ENCODE measurements at regions not wholly inside any gene's neighbourhood (a gene's known extent, or its start where the extent isn't known, plus 50 kb on each side); places are given as distances from the start of the nearest gene placed in this dataset.

DNA sequence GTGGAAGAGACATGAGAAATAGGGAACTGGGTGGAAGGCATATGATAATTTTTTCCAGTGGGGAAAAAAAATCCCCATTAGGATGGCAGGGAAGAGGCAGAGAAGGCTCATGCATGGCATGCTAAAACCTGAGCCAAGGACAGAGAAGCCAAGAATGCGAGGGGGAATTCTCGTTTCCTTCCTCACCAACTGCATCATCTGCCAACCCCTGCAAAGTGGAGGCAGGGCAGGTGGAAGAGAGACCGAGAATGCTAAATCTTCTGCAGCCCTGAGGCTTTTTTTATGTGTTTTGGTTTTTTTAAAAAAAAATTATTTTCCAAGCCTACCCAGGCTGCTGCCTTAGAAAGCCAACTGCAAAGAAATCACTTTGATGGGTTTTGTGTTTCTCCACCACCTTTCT lies 54.3 kb upstream of the CCDC174 start:
- TF ChIP-seq, protein P1, sequence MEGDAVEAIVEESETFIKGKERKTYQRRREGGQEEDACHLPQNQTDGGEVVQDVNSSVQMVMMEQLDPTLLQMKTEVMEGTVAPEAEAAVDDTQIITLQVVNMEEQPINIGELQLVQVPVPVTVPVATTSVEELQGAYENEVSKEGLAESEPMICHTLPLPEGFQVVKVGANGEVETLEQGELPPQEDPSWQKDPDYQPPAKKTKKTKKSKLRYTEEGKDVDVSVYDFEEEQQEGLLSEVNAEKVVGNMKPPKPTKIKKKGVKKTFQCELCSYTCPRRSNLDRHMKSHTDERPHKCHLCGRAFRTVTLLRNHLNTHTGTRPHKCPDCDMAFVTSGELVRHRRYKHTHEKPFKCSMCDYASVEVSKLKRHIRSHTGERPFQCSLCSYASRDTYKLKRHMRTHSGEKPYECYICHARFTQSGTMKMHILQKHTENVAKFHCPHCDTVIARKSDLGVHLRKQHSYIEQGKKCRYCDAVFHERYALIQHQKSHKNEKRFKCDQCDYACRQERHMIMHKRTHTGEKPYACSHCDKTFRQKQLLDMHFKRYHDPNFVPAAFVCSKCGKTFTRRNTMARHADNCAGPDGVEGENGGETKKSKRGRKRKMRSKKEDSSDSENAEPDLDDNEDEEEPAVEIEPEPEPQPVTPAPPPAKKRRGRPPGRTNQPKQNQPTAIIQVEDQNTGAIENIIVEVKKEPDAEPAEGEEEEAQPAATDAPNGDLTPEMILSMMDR (IDR thresholded peaks at IDR 0.05): no peak
- Histone ChIP-seq H3K36me3 (no peaks in the 10 kb centered on the region), H3K27me3 (peaks cover 13 to 68% of the 10 kb centered on the region in 2 donors), H3K27ac (no peak overlapping the region), H3K4me3 (no peak overlapping the region), H3K4me1 (peaks cover 3% of the 10 kb centered on the region in 2 donors), H3K9me3 (no peaks in the 10 kb centered on the region)
- DNase-seq (no peak), ATAC-seq (no peak)
- intact Hi-C loops (cut with DNase I): no loop called here

DNA sequence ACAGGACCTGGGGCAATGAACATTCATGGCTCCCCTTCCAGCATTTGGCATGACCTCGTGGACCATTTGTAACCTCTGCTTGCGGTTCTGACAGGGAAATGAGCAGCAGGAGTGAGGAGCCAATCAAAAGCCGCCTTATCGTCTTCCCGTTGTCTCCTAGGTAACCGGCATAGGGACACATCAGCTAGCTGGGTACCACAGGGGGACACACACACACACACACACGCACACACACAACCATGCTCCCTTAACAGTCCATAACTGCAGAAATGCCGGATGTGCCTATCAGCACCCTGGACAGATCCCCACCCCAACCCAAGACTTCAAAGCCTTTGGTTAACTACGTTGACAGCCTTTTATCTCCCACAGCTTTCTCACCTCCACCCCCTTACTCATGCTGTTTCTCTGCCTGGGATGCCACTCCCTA lies 53.4 kb upstream of the CCDC174 start:
- peak in 2 of 4 donors; percentile 43 for DNase-seq
- Histone ChIP-seq H3K27me3 (peaks cover 19 to 76% of the 10 kb centered on the region in 2 donors), H3K4me1 (peaks cover 7% of the 10 kb centered on the region in 2 donors), H3K36me3 (no peaks in the 10 kb centered on the region), H3K4me3 (no peak overlapping the region), H3K9me3 (no peaks in the 10 kb centered on the region), H3K27ac (no peak overlapping the region)
- ATAC-seq: peak; percentile 47
- intact Hi-C loops (cut with DNase I): no loop called here
- TF ChIP-seq, protein P1 (IDR thresholded peaks at IDR 0.05): no peak

DNA sequence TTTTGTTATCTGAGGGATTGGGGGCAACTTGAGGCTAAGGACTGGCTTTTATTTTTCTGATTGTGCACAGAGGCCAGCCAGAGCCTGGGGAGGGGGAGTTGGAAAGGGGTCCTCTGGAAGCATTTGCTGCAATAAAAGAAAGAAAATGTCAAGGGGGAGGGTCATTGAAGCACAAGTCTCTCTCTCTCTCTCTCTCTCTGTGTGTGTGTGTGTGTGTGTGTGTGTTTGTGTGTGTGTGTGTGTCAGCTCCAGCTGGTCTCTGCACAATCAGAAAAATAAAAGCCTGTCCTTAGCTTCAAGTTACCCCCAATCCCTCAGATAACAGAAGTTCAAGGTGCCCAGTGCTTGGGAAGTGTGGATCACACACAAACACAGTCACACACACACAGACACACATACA lies 52.1 kb upstream of the CCDC174 start:
- Histone ChIP-seq H3K9me3 (no peaks in the 10 kb centered on the region), H3K27ac (no peak overlapping the region), H3K36me3 (no peaks in the 10 kb centered on the region), H3K4me1 (peaks cover 7% of the 10 kb centered on the region in 2 donors), H3K27me3 (peaks cover 24 to 90% of the 10 kb centered on the region in 2 donors), H3K4me3 (no peak overlapping the region)
- TF ChIP-seq, protein P1 (IDR thresholded peaks at IDR 0.05): no peak
- DNase-seq (no peak), ATAC-seq (no peak)
- intact Hi-C loops (cut with DNase I): no loop called here

DNA sequence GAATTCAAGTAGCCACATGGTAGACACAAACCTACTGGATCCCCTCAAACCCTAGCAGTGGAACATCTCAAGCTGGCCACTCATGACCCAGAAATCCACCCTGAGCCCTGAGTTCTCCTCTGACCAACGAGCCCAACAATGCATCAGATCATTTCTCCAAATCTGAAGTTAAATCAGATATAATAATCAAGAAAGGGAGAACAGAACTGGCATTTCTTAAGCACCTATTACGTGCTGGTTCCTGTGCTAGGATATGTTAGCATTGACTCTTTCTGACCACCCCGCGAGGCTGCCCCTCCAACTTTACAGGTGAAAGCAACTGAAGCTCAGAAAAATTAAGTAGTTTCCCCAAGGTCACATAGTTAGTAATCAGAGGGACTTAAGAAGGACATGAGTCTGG lies 51.5 kb upstream of the CCDC174 start:
- no peak for DNase-seq
- no peak for ATAC-seq
- intact Hi-C loops (cut with DNase I): no loop called here
- TF ChIP-seq, protein P1 (IDR thresholded peaks at IDR 0.05): no peak
- Histone ChIP-seq H3K9me3 (no peaks in the 10 kb centered on the region), H3K27me3 (peaks cover 24 to 93% of the 10 kb centered on the region in 2 donors), H3K36me3 (no peaks in the 10 kb centered on the region), H3K4me3 (no peak overlapping the region), H3K27ac (no peak overlapping the region), H3K4me1 (peaks cover 7% of the 10 kb centered on the region in 2 donors)

DNA sequence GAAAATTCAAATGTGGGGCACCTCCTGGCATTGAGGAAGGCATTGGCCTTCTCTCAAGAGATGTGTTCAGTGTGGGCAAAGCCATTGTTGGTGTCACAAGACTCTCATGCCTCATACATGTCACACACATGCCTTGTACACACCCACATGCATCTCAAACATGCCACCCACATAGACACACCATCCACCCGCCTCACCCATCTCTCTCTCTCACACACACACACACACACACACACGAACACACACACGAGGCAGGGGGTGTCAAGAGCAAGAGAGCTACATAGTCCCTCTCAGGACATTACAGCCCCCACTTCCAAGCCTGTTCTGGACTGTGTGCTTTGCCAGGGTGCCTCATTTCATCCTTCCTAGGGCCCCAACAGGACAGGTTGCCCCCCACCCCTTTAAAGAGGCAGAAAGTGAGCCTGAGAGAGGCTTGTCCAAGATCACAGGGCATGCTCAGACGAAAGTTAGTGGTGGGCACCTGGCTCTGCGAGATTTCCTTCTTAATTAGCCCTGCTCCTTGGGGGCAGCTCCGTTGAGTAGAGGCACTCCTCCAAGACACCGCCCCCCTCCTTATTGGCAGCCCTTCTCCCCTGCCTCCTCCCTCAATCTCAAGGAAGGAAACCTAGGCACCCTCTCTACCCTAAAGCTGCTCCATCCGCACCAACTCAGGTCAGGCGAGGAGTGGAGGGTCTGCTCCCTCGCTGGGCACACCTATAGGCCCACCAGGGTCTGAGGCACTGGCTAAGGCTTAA lies 50.5 kb upstream of the CCDC174 start:
- no peak overlapping the region for H3K27ac ChIP-seq
- no peaks in the 10 kb centered on the region for H3K9me3 ChIP-seq
- TF ChIP-seq, protein P1 (IDR thresholded peaks at IDR 0.05): no peak
- H3K36me3 ChIP-seq: no peaks in the 10 kb centered on the region
- ATAC-seq (no peak), DNase-seq (no peak)
- intact Hi-C loops (cut with DNase I): no loop called here
- peaks cover 7% of the 10 kb centered on the region in 2 donors for H3K4me1 ChIP-seq
- no peak overlapping the region for H3K4me3 ChIP-seq
- H3K27me3 ChIP-seq: peaks cover 24 to 91% of the 10 kb centered on the region in 2 donors
